ENCODE measurements at regions not wholly inside any gene's neighbourhood (a gene's known extent, or its start where the extent isn't known, plus 50 kb on each side); places are given as distances from the start of the nearest gene placed in this dataset.

DNA sequence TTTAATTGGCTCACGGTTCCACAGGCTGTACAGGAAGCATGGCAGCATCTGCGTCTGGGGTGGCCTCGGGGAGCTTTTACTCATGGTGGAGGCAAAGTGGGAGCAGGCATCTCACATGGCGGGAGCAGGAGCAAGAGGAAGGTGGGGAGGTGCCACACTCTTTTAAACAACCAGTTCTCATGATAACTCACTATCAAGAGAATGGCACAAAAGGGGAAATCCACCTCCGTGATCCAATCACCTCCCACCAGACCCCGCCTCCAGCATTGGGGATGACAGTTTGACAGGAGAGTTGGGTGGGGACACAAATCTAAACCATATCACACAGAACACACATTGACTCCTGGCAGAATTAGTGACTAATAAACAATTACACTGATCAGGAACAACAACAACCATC lies 68.6 kb upstream of the ACKR3 start:
- TF ChIP-seq POLR2A (IDR thresholded peaks at IDR 0.05; ENCODE audit: low read length) (no peak), GATA1 (IDR thresholded peaks at IDR 0.05; ENCODE audit: low read depth, low read length) (no peak)
